ENCODE measurements at regions not wholly inside any gene's neighbourhood (a gene's known extent, or its start where the extent isn't known, plus 50 kb on each side); places are given as distances from the start of the nearest gene placed in this dataset.

DNA sequence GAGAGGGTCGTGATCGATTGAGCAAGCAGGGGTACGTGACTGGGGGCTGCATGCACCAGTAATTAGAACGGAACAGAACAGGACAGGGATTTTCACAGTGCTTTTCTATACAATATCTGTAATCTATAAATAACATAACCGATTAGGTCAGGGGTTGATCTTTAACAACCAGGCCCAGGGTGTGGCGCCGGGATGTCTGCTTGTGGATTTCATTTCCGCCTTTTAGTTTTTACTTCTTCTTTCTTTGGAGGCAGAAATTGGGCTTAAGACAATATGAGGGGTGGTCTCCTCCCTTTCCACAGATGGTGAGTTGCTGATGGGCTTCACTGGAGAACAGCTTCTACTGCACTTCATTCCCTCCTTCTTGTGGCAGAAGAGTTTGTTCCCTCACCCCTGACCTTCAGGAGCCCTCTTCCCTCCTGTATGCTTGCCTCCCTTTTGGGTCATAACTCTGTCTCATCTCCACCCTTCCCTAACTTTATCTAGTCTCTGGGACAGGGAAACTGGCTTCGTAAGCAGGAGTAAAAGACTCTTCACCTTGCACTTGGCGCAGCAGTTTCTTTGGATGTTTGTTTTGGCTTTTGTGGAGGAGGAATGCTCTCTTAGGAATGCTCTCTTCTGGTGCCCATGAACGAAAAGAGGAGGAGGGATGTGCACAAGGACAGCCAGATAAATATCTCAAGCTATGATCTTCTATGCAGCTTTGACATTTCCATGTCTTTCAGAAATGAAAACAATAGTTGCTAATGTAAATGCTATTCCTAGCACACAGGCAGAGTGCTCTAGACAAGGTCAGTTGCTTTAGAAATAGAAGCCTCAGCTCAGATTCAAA is 139.8 kb upstream of the RPS23 start:
- DNase-seq: no peak

DNA sequence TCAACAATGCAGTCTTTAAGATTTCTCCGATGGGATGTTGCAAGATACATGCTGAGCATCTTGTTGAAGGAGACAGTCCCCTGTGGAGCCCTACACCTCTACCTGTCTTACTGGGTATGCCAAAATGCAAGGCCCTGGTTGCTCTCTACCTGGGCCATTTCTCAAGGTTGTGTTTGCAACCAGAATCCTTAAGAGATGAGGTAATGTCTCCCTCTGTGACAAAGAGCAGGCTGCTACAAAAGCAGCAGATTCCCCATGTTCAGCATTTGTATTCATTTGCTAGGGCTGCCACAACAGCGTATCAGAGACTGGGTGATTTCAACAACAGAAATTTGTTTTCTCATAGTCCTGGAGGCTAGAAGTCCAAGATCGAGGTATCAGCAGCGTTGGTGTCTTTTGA is 138.4 kb upstream of the RPS23 start:
- DNase-seq: no peak

DNA sequence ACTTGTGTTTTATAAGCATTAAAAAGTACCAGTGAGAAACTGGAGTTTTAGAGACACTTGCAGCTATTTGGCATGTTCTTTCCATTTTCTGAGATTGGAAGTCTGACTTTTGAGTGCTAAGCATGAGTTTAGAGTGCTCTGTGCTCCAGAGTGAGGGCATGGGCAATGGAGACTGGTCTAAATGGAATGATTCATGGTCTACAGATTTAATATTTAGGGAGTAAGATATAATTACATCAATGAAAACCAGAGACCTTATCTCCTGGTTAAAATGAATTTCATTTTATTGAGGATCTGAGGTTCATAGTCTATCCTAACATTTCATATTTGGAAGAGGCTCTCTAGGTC is 135.9 kb upstream of the RPS23 start:
- DNase-seq: no peak

DNA sequence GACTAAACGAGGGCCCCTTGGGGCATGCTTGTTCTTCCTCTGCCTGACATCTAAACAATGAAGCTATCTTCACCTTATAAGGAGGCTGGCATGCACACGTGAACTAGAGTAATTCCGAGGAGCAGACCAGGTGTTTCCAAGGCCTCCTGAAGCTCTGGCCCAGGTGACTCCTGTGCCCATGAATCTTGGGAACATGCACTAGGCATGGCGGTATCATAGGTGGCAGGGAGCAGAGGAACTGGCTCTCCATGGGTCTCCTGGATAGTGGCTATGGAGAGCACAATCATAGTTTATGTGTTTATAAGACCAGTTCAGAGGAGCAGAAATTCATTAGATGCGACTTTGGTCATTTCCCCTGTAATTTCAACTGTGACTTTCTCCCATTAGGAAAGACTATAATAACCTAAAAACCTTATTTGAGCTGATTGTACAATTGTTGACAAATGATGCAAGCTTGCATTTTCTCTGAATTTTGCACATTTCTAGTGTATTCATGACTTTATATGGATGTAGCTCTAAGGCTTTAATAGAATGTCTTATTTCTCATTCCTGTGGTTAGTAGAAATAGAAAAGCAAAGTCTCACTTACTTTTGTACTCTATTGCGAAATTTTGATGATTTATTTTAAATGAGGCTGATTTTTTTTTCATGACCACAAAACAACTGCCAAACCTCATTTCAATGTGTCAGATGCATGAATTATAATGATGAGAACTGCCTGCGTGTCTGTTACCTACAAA is 135.3 kb upstream of the RPS23 start:
- DNase-seq: no peak

DNA sequence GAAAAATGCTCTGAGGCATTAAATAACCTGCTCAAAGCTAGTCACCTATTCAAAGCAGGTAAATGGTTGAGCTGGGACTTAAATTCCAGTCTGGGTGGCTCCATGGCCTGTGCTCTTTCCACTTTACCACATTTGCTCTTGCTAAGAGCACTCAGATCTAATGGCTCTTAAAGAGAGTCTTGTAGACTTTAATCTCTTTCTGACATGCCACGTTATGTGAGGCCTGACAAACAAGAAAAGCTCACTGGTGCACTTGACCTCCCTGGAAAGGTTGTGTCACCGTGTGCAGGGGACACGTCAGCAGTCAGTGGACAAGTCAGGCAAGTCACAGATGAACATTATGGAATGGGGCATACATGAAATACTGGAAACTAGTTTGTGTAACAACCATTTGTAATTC is 129.9 kb upstream of the RPS23 start:
- DNase-seq: no peak

DNA sequence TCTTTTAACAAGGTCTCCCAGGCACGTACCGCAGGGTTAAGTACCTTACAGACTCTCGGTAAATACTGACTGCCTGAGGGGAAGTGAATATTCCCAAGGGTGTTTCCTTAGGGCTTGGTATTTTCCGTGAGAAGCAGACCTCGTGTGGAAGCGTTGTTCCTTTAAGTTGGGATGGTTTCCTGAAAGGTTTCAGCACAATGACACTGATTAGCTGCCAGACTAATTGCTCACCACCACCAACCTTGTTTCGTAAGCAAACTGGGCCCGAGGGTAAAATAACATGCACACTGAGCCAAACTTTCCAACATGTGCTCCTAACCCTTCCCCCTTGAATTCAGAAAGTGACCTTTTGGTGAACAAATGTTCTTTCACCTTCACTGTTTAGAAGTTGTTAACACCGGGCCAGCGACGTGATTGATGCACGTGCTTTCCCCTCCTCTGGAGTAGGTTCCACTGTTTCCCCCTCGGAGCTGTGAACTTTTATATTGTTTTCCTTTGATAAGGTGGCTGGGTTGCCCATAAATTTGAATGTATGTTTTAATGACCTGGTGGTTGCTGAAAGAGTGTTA is 128.1 kb upstream of the RPS23 start:
- DNase-seq: no peak

DNA sequence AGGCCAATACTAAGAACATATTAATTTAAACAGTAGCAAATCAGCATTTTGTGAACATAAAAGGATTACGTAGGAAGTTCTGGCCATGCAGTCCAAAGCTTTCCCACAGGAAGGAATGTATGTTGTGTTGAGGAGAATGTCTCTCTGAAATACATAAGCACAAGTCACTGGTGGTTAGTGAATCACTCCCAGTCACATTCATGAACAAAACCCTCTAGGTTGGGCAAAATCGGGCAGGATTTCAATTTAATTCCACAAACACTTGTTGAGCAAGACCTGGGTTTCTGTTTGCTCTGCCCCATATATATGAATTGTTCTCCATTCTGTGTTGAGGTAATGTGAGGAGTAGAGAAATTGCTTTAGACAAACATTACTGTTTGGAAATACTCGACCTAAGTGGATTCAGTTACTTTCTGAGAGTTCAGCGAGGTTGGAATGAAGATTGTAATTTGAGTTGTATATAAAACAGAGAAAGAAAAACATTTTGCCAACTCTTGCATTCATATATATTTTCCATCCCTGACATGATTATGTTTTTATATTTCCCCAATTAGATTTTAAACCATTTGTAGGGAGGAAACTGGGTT is 127.6 kb upstream of the RPS23 start:
- DNase-seq: no peak

DNA sequence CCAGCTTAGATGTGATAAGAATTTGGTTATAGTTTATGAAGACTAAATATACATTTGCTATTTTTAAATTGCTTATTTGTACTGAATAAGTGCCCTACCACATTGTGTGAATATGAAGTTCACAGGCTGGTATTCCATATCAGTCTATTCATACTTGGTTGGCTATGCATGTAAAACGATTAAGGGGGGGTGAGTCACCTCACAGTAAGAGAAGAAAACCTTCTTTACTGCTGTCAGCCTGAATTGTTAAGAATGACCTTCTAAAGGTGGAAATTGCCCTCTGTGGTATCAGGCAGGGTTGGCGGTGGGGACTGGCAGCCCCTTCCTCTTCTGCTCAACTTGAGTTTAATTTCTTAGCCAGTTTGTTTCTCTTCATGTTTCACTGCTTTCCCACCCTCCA is 127.0 kb upstream of the RPS23 start:
- no peak for DNase-seq

DNA sequence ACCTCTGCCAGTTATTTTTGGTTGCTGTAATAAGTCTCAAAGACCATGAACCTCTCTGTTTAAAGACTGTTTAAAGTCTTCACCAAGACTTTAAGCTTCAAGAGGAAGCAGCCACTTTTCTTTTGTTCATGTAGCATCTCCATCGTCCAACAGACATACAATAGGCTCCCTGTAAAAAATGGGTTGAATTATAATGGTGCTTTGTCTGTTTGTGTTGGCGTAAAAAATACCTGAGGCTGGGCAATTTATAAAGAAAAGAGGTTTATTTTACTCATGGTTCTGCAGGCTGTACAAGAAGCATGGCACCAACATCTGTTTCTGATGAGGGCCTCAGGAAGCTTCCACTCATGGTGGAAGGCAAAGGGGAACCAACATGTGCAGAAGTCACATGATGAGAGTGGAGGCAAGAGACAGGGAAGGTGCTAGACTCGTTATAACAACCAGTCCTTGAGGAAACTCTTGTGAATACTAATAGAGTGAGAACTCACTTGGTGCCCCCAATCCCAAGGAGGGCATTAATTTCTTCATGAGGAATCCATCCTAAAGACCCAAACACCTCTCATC is 126.3 kb upstream of the RPS23 start:
- DNase-seq: no peak

DNA sequence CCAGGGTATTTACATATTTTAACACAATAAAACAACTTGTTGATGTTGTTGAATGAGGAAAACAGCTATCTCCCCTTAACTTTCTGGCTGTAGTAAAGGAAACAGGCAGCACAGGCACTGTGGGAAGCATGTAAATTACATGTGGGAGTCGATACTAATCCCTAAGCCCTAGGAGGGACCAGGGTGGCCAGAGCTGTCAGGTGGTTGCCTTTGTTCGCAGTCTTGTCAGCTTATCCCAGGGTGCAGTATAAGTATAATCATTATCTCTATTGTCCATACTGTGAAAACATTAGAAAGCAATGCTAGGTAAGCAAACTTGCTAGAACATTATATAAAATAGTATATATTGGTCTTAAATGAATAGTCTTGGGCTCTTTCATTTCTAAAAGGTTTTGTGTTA is 125.6 kb upstream of the RPS23 start:
- DNase-seq: no peak

DNA sequence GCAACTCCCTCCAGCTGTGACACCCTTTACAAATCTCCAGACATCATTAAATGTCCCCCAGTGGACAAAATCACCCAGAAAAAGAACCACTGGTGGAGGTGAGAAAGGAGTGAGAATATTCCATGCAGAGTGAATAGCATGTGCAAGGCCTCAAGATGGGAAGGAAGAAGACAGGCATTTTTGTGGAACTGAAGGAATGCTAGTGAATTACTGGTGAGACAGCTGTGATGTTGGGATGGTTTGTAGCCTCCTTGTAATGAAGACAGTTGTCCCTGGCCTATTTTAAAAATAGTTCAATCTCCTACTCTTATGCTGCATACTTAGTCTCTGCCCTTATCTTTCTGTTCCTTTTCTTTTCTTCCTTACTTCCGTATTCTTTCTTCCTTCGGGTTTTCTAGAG is 124.9 kb upstream of the RPS23 start:
- no peak for DNase-seq

DNA sequence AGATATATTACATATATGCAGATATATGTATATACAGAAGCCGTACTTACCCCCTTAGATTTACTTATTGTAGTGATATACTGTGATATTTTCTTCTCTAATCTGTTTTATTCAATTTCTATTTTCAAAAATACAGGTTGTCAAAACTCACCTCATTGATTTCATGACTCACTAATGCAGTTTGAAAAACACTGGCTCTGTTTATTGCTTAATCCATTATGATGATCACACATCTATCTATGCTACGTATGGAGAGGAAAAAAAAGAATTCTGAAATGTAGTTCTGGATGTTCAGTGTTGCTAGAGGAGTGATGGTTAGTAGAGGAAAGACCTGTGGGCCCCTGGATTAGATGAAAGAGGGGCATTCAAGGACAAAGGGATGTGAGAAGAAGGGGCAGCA is 121.0 kb upstream of the RPS23 start:
- no peak for DNase-seq

DNA sequence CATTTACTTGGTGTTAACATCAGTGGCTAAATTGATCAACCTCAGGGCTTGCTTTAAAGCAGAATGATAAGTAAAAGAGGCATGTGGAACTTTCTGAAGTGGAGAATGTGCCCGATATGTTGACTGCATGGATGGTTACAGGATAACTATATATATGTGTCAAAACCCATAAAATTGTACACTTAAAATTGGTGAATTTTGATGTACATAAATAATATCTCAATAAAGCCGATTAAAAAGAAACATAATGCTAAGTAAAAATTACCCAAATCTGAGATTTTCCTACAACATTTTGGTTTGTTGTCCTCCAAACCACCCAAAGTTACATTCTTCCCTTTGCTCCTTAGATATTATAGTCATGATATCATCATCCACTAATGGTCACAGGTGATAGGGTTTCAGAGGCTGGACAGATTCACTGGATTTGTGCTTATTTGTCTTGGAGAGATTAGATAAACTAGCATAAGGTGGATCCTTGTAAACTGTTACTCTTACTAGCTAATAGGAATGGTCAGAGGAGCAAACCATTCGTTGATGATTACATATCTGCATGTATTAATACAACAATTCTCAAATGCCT is 119.7 kb upstream of the RPS23 start:
- DNase-seq: no peak

DNA sequence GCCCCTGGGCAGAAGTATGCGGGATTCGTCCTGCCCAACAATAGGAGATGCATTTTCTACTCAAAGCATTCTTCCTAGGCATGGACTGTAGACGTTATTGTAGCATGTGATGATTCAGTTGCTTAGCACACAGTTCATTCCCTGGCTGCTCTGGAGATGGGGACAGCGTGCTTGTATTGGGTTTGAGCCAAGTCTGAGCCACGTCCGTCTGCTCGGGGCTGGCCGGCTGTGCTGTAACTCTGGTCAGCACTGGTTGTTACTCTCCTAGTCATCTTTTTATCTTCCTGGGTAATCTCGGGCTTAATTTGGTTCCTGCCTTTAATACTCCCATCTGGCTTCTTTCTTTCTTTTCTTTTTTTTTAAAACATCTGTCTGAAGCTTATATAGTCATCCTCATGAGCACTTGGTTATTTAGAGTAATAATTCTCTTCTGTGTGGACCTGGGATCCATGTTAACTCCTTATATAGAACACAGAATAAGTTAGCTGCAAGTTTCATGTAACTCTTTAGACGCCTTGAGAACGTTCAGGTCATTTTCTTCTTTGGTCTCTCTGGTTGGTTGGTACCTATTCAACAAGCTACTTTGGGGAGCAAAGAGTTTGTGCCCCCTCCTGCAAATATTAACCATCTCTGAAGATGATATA is 118.8 kb upstream of the RPS23 start:
- DNase-seq: no peak

DNA sequence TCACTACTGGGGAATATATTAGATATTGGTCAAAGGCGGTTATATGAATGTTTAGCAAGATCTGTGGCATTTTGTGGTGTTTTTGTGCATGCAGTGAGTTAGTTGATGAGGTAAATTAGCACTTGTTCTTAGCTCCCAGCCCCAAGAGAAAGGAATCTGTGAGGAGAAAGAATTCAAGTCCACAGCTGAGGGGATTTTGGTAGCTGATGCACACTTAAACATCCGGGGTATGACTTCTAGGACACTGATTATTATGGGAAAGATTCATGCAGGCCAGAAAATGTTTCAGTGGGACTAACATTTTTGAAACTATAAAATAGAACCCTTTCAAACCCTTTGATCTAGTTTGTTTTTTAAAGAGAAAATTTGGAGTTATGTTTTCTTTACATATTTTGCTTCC is 118.2 kb upstream of the RPS23 start:
- DNase-seq: no peak

DNA sequence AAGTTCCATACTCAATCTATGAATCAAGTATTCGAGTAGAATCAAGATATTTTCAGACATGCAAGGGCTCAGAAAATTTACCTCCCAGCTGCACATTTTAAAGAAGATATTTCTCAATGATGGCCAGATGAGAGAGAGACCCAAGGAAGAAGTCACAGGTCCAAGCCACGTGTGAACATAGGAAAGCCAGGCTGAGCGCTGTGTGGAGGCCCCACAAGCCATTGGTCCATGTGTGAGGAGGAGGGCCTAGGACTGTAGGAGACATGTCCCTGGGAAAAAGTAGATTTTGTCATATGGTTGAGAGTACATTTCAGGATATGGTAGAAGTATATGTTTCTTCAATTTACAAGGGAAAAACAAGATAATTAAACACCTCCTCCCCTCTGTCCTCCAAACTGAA is 115.8 kb upstream of the RPS23 start:
- DNase-seq: no peak

DNA sequence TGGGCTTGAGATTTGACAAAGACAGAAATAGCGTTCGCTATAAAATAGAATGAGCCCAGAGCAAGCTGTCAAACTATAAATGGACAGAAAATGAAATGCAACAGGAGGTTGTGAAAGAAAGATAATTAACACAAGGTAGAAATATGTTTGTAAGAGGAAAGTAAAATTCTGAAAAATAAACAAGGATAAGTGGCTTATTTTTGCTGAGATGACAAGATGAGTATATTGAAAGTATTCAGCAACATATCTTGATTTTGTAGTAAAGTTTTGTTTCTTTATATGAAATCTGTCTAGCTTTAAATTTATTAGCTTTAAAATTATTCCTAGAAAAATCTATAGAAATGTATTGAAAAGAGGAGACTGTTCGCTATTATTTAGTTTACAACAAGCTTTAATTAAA is 111.9 kb upstream of the RPS23 start:
- no peak for DNase-seq

DNA sequence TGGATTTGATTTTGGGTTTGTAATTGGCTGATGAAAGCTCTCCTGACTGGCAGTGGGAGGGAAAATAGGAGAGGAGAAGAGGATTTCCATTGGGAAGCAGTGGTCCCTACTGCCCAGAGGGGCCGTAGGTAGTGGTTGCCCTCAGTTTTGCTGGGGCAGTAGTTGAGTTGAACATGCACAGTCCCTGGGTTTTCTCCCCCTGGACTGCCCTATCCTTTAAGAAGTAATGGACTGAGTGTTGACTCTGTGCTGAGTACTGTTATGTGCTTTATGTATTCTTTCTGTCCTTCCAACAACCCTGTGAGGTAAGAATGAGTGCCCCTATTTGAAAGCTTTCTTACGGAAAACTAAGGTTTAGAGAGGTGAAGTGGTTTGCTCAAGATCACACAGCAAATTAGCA is 111.2 kb upstream of the RPS23 start:
- no peak for DNase-seq

DNA sequence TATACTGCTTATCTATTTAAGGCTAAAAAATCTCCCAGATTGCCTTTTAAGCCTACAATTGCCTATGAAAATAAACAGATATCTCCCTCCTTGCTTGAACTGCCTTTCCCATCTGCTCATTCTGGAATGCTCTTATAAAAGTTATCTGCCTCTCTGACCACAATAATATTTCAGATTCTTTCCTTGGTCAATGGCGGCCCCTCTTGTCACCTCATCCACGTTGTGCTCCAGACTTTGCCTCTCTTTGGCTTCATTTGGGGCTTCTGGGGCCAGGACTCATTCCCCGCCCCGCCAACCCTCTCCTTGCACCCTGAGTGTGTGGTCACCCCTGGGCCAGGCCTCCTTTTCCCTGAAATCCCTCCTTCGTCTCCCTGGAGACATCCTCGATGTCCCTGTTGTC is 110.0 kb upstream of the RPS23 start:
- no peak for DNase-seq

DNA sequence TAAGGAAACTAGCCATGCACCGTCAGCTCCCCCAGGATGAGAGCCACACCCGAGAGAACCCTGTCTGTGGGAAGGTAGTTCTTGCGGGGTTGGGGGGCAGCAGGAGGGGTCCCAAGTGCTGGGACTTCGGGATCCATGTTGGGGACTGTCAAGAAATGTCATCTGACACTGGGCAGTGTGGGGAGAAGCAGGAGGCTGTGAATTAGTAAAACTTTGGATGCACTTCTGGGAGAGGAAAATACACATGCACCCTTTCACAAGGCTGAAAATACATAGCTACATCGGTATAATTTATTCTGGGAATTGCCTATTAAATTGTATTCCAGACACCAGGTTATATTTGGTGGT is 109.6 kb upstream of the RPS23 start:
- DNase-seq: no peak

DNA sequence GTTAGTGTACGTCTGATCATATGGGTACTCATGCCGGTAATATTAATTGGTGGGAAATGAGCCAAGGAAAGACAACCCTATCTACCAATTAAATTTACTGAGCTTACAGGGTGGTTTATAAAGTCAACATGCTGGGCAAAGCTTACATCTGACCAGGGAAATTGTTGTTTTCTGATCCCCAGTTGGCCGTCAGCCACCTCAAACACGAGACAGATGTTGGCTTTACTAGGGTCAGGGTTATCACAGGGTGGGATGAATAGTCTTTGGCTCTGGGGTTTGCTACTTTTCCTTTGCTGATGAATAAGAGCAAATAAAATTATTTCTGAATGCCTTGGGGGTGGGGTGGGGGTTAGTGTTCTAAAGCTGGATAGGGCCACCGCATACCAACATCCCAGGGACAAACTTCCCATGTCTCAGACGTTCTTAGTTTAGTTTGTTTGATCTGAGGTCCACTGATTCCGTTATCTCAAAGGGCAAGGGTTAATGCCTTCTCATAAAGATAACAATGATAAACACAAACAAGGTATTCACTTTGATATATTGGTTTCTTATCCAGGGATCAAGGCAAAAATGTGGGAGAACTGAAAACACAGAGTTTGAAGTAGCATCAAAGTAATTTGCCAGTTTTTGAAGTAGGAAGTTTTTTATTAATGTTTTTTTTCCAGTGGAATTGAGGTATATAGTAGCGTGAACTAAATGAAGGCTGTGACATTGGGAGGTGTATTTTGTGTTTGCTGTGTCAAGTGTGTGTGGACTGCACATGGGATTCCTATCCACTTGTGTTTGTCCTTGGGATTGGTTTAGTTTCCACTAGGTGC is 109.1 kb upstream of the RPS23 start:
- no peak for DNase-seq

DNA sequence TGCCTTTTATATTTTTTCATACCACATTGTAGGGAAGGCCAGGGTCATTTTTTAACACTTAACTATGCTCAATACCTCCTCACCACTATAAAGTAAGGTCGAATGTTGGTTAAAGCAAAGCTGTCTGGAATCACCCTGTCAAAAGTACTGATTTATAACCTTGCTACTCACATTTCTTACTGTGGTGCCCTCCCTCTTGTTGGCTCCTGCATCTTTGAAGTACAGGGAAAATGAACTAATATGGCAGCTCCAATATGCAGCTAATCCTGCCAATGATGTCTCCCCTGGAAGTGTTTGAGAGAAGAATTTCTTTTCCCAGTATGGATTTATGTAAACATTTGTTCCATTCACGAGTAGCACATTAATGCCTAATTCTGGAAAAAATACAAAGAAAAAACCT is 108.4 kb upstream of the RPS23 start:
- no peak for DNase-seq

Measured in stimulated activated CD4-positive, alpha-beta T cell treated with anti-CD3 and anti-CD28 coated beads, Interleukin-12 subunit alpha, Interleukin-12 subunit beta, amount 100 ng/mL, for 4 hours (primary cell).